CD14-positive monocyte (primary cell): ENCODE measurements at regions not wholly inside any gene's neighbourhood (a gene's known extent, or its start where the extent isn't known, plus 50 kb on each side); places are given as distances from the start of the nearest gene placed in this dataset.

Source experiments
- DNase-seq, 3 donors: peaks; one replicate each; pipeline ENCODE4 v3.0.0-alpha.2; 2011 to 2022
- H2AFZ ChIP-seq: 2 replicates; pipeline ENCODE4 v1.6.0; 2012; ENCODE audit warnings: mild to moderate bottlenecking, low read depth, low read length, inconsistent platforms; ENCODE audit not compliant: insufficient read depth, poor library complexity, severe bottlenecking
- H3K27ac ChIP-seq, 2 donors: 1 replicate in 1 of 2; 2 replicates in 1 of 2; pipeline ENCODE4 v1.5.1; 2012 to 2013; ENCODE audit warnings: low read length in 2 of 2, control low read depth in 1 of 2, inconsistent platforms in 1 of 2, low read depth in 1 of 2, mild to moderate bottlenecking in 1 of 2
- H3K27me3 ChIP-seq, 2 donors: one replicate each; pipeline versions ENCODE4 v1.6.0 to v1.6.1; 2011 to 2013; ENCODE audit warnings: low read length in 2 of 2; ENCODE audit not compliant: control insufficient read depth in 2 of 2, insufficient read depth in 2 of 2
- H3K36me3 ChIP-seq, 2 donors: replicated peaks in 1 of 2; 1 replicate in 1 of 2; 2 replicates in 1 of 2; pipeline versions ENCODE4 v1.5.1 to v1.6.1; 2012 to 2013; ENCODE audit warnings: low read length in 2 of 2, control low read depth in 1 of 2, inconsistent platforms in 1 of 2, mild to moderate bottlenecking in 1 of 2; ENCODE audit not compliant: insufficient read depth in 2 of 2, control insufficient read depth in 1 of 2
- H3K4me1 ChIP-seq, 2 donors: 1 replicate in 1 of 2; 2 replicates in 1 of 2; pipeline versions ENCODE4 v1.5.1 to v1.6.1; 2012 to 2013; ENCODE audit warnings: low read length in 2 of 2, control low read depth in 1 of 2, inconsistent platforms in 1 of 2, mild to moderate bottlenecking in 1 of 2, moderate library complexity in 1 of 2; ENCODE audit not compliant: insufficient read depth in 2 of 2, control insufficient read depth in 1 of 2
- H3K4me2 ChIP-seq: replicated peaks from 2 replicates; pipeline ENCODE3; 2012; ENCODE audit warnings: low read length, moderate library complexity, mild to moderate bottlenecking; ENCODE audit not compliant: poor library complexity, severe bottlenecking; ENCODE audit errors: extremely low read depth
- H3K4me3 ChIP-seq, 3 experiments: fragments of 200-600 bp in 1 of 3; sonication (generic) in 1 of 3; replicated peaks in 1 of 3; 1 replicate in 2 of 3; 2 replicates in 1 of 3; pipeline ENCODE4 v1.5.1; 2011 to 2013; ENCODE audit warnings: low read length in 3 of 3, mild to moderate bottlenecking in 3 of 3, control low read depth in 2 of 3, low read depth in 2 of 3, inconsistent platforms in 1 of 3, moderate library complexity in 1 of 3
- H3K79me2 ChIP-seq: 2 replicates; pipeline ENCODE4 v1.6.0; 2012; ENCODE audit warnings: mild to moderate bottlenecking, control low read depth, inconsistent platforms, low read length, moderate library complexity; ENCODE audit not compliant: insufficient read depth
- H3K9ac ChIP-seq: 2 replicates; pipeline ENCODE4 v1.6.0; 2017; ENCODE audit warnings: low read length, mild to moderate bottlenecking; ENCODE audit not compliant: insufficient read depth, poor library complexity, severe bottlenecking
- H3K9me3 ChIP-seq, 2 donors: replicated peaks in 1 of 2; 1 replicate in 1 of 2; 2 replicates in 1 of 2; pipeline versions ENCODE4 v1.5.1 to v1.6.1; 2012 to 2013; ENCODE audit warnings: low read length in 2 of 2, control low read depth in 1 of 2; ENCODE audit not compliant: control insufficient read depth in 1 of 2, insufficient read depth in 1 of 2
- H4K20me1 ChIP-seq: 2 replicates; pipeline ENCODE4 v1.6.0; 2012; ENCODE audit warnings: mild to moderate bottlenecking, low read length, control low read depth, moderate library complexity; ENCODE audit not compliant: insufficient read depth
- H3K27ac Mint-ChIP-seq, 7 donors: one replicate each; pipeline ENCODE4 v1.8.0; 2020; ENCODE audit warnings: mild to moderate bottlenecking in 7 of 7, mixed read lengths in 7 of 7, moderate library complexity in 6 of 7, inconsistent platforms in 2 of 7
- H3K27me3 Mint-ChIP-seq, 3 donors: one replicate each; pipeline ENCODE4 v1.8.0; 2021 to 2022; ENCODE audit warnings: low read depth in 3 of 3, mild to moderate bottlenecking in 3 of 3, mixed read lengths in 3 of 3, moderate library complexity in 3 of 3, inconsistent platforms in 1 of 3
- H3K36me3 Mint-ChIP-seq, 2 donors: one replicate each; pipeline ENCODE4 v1.8.0; 2020; ENCODE audit warnings: mixed read lengths in 2 of 2, inconsistent platforms in 1 of 2, mild to moderate bottlenecking in 1 of 2
- H3K4me1 Mint-ChIP-seq: one replicate; pipeline ENCODE4 v1.8.0; 2020; ENCODE audit warnings: mild to moderate bottlenecking, mixed read lengths
- H3K4me3 Mint-ChIP-seq, 2 donors: one replicate each; pipeline ENCODE4 v1.8.0; 2020; ENCODE audit warnings: mild to moderate bottlenecking in 2 of 2, mixed read lengths in 2 of 2, moderate library complexity in 1 of 2
- H3K9me3 Mint-ChIP-seq, 7 donors: one replicate each; pipeline ENCODE4 v1.8.0; 2020 to 2022; ENCODE audit warnings: mixed read lengths in 7 of 7, mild to moderate bottlenecking in 6 of 7, moderate library complexity in 6 of 7, inconsistent platforms in 2 of 7
- CTCF ChIP-seq: fragments of 200-600 bp; IDR thresholded peaks from one replicate; pipeline ENCODE4 v1.8.0; 2022; ENCODE audit warnings: antibody characterized with exemption, mild to moderate bottlenecking
- WGBS: methylation state at CpG from one replicate; pipeline ENCODE4 v1.1.5; 2013; ENCODE audit warnings: missing lambda C conversion rate; ENCODE audit not compliant: insufficient coverage; 5-methylcytosine and 5-hydroxymethylcytosine counted together
- intact Hi-C, 2 donors: fragments of 100-400 bp; cut with micrococcal nuclease; formaldehyde crosslinking; loops; one replicate each; pipeline versions ENCODE4 v1.15.0 to v1.15.1; 2023

- no peak overlapping the region for H3K27ac ChIP-seq
- WGBS: 36% methylated on average over 2 of the region's 3 CpGs
- H3K4me1 ChIP-seq: peaks cover 10 to 14% of the 10 kb centered on the region in 2 donors
- no peak overlapping the region for H3K4me2 ChIP-seq
- no peak overlapping the region for H3K4me3 Mint-ChIP-seq
- no peaks in the 10 kb centered on the region for H3K79me2 ChIP-seq
- H3K9me3 ChIP-seq: no peaks in the 10 kb centered on the region
- no peaks in the 10 kb centered on the region for H3K27me3 ChIP-seq
- no peaks in the 10 kb centered on the region for H3K36me3 Mint-ChIP-seq
- H3K9ac ChIP-seq: no peak overlapping the region
- peaks cover 10% of the 10 kb centered on the region for H3K4me1 Mint-ChIP-seq
- no peak overlapping the region for H2AFZ ChIP-seq
- no peak for TF ChIP-seq CTCF
- no peaks in the 10 kb centered on the region for H3K36me3 ChIP-seq
- H3K4me3 ChIP-seq: no peak overlapping the region
- no peak overlapping the region for H3K27ac Mint-ChIP-seq
- H3K9me3 Mint-ChIP-seq: peaks cover 0 to 1% (median 0%) of the 10 kb centered on the region in 7 donors
- intact Hi-C loops: no loop called here
- no peak for DNase-seq
- peaks cover 2 to 3% (median 2%) of the 10 kb centered on the region in 3 donors for H3K27me3 Mint-ChIP-seq
- no peaks in the 10 kb centered on the region for H4K20me1 ChIP-seq
Observed at GRCh38 chr11:10373340-10373739, 68.5 kb downstream of the ADM start.

GRCh38 chr11:10373929-10374328 is 69.1 kb downstream of the ADM start:
- no peak for DNase-seq
- no peaks in the 10 kb centered on the region for H3K9me3 ChIP-seq
- TF ChIP-seq CTCF: no peak
- H3K36me3 ChIP-seq: no peaks in the 10 kb centered on the region
- intact Hi-C loops: no loop called here
- no peak overlapping the region for H3K4me2 ChIP-seq
- H4K20me1 ChIP-seq: no peaks in the 10 kb centered on the region
- no peak overlapping the region for H3K9ac ChIP-seq
- peaks cover 10% of the 10 kb centered on the region for H3K4me1 Mint-ChIP-seq
- no CpG with 5 or more reads among the region's 1 CpG for WGBS
- no peak overlapping the region for H3K27ac ChIP-seq
- H3K9me3 Mint-ChIP-seq: peaks cover 0 to 1% (median 0%) of the 10 kb centered on the region in 7 donors
- no peaks in the 10 kb centered on the region for H3K27me3 ChIP-seq
- no peak overlapping the region for H3K4me3 Mint-ChIP-seq
- no peak overlapping the region for H3K27ac Mint-ChIP-seq
- H3K4me3 ChIP-seq: no peak overlapping the region
- H3K79me2 ChIP-seq: no peaks in the 10 kb centered on the region
- H2AFZ ChIP-seq: no peak overlapping the region
- H3K4me1 ChIP-seq: peaks cover 10 to 14% of the 10 kb centered on the region in 2 donors
- H3K36me3 Mint-ChIP-seq: no peaks in the 10 kb centered on the region
- peaks cover 2 to 6% (median 4%) of the 10 kb centered on the region in 3 donors for H3K27me3 Mint-ChIP-seq
